Mesothelial cell of epicardium (in vitro differentiated cells): ENCODE measurements at regions not wholly inside any gene's neighbourhood (a gene's known extent, or its start where the extent isn't known, plus 50 kb on each side); places are given as distances from the start of the nearest gene placed in this dataset.

Experiments
- DNase-seq, 2 experiments: peaks; one replicate each; pipeline ENCODE4 v3.0.0; 2021; ENCODE audit warnings: low spot score in 2 of 2; ENCODE audit not compliant: unreplicated experiment in 2 of 2
- H3K27ac Mint-ChIP-seq: 2 replicates; pipeline ENCODE4 v1.8.0; 2021; ENCODE audit warnings: mixed read lengths
- H3K27me3 Mint-ChIP-seq: 2 replicates; pipeline ENCODE4 v1.8.0; 2021; ENCODE audit warnings: low read depth, mixed read lengths
- H3K36me3 Mint-ChIP-seq: 2 replicates; pipeline ENCODE4 v1.8.0; 2021; ENCODE audit warnings: mixed read lengths
- H3K4me1 Mint-ChIP-seq: 2 replicates; pipeline ENCODE4 v1.8.0; 2021; ENCODE audit warnings: mixed read lengths
- H3K4me3 Mint-ChIP-seq: 2 replicates; pipeline ENCODE4 v1.8.0; 2021; ENCODE audit warnings: mild to moderate bottlenecking, moderate library complexity, mixed read lengths
- H3K9me3 Mint-ChIP-seq: 2 replicates; pipeline ENCODE4 v1.8.0; 2021; ENCODE audit warnings: mixed read lengths
- TF ChIP-seq, protein P1 (sequence below): fragments of 200-600 bp; sonication (generic); IDR thresholded peaks from one replicate; pipeline ENCODE4 v1.5.0; 2021; ENCODE audit warnings: antibody characterized with exemption; ENCODE audit not compliant: unreplicated experiment

DNA sequence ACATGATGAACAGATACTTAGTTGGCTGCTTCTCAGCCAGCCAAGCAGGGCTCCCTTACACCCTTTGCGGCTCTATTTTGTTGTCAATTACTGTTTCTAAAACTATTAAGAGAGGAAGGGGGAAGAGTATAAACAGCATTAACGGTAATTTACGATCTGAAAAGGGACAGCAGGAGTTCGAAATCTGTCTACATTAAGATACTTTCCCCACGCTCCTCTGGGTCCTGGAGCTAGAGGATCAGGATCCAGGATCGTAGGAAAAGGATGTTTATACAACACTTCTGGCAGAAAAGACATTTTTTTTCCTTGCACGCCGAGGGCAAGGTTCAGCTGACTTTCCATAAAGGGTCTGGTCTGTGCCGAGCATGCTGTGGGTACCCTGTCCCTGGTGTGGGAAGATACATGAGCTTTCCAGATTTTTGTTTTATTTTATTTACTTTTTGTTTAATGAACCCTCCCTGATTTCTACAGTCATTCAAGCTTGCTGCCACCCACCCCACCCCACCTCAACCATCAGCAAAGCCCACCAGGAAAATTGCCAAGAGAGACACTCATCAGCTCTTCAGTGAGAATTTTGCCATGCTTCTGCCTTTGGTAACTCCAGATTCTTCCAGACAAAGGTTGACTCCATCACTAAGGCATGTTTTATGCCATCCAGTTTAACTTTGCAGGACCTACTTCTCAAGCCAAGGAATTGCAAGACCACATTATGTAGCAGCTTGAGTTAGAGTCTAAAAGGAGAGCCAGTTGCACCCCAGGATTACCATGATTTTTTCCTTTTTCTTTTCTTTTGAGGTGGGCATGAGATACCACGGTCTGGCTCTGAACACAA is 188.1 kb downstream of the QDPR start:
- no peak for DNase-seq
- peaks cover 11% of the 10 kb centered on the region for H3K27me3 Mint-ChIP-seq
- TF ChIP-seq, protein P1, sequence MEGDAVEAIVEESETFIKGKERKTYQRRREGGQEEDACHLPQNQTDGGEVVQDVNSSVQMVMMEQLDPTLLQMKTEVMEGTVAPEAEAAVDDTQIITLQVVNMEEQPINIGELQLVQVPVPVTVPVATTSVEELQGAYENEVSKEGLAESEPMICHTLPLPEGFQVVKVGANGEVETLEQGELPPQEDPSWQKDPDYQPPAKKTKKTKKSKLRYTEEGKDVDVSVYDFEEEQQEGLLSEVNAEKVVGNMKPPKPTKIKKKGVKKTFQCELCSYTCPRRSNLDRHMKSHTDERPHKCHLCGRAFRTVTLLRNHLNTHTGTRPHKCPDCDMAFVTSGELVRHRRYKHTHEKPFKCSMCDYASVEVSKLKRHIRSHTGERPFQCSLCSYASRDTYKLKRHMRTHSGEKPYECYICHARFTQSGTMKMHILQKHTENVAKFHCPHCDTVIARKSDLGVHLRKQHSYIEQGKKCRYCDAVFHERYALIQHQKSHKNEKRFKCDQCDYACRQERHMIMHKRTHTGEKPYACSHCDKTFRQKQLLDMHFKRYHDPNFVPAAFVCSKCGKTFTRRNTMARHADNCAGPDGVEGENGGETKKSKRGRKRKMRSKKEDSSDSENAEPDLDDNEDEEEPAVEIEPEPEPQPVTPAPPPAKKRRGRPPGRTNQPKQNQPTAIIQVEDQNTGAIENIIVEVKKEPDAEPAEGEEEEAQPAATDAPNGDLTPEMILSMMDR: no peak
- no peak overlapping the region for H3K4me3 Mint-ChIP-seq
- no peaks in the 10 kb centered on the region for H3K9me3 Mint-ChIP-seq
- peaks cover 10% of the 10 kb centered on the region for H3K4me1 Mint-ChIP-seq
- no peak overlapping the region for H3K27ac Mint-ChIP-seq
- no peaks in the 10 kb centered on the region for H3K36me3 Mint-ChIP-seq

DNA sequence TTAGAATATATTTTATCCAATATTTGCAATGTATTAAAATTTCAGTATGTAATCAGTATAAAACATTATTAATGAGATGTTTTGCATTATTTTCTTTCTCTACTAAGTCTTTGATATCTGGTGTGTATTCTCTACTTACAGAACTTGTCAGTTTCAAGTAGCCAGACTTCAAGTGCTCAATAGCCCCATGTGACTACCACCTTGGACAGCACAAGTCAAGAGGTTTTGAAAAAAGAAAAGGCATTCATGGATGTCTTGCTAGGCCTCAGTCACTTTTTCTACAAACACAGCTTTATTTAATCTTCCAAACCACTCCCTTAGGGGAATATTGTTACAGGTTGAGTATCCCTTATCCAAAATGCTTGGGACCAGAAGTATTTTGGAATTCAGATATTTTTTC is 189.4 kb downstream of the QDPR start:
- Mint-ChIP-seq H3K9me3 (no peaks in the 10 kb centered on the region), H3K4me3 (no peak overlapping the region), H3K36me3 (no peaks in the 10 kb centered on the region), H3K27me3 (peaks cover 11% of the 10 kb centered on the region), H3K4me1 (peaks cover 6% of the 10 kb centered on the region), H3K27ac (no peak overlapping the region)
- no peak for DNase-seq
- TF ChIP-seq, protein P1: no peak

DNA sequence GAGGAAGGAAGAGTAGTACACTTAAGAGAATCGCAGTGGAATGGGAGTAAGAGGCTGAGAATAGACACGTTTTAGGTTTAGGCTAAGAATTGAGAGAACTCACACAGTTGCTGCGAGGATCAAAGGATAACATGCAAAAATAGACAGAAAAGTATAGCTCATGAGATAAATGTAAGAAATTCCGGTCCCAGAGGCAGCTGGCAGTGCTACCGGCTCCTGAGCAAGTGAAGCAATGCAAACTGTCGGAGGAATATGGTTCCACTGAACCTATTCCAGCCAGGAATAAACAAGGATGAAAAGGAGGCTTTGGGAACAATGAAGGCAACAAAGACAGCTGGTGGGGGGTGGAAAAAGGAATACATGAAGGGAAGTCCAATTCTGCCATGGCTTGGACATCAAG is 191.8 kb downstream of the QDPR start:
- Mint-ChIP-seq H3K9me3 (no peaks in the 10 kb centered on the region), H3K27me3 (peaks cover 23% of the 10 kb centered on the region), H3K4me1 (peaks cover 6% of the 10 kb centered on the region), H3K36me3 (no peaks in the 10 kb centered on the region), H3K27ac (no peak overlapping the region), H3K4me3 (no peak overlapping the region)
- DNase-seq: no peak
- TF ChIP-seq, protein P1: no peak

DNA sequence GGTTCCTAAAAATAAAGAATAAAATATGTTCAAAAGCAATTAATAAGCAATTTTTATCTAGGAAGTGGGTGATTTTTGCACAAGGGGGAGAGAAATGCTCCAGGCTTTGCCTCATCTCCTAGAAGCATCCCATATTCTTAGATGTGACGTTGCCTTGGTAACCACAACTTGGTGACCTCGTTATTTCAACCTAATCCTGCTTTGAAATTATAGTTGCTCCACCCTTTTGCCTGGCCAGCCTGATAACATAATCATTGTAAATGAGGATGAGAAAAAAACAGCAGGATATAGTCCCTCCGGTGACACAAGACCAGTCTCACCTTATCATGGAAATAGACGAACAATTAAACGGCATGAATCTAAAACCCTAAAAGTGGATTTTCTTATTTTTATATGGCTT is 194.4 kb downstream of the QDPR start:
- peaks cover 16% of the 10 kb centered on the region for H3K27me3 Mint-ChIP-seq
- DNase-seq: no peak
- no peak overlapping the region for H3K4me3 Mint-ChIP-seq
- no peaks in the 10 kb centered on the region for H3K36me3 Mint-ChIP-seq
- H3K4me1 Mint-ChIP-seq: no peaks in the 10 kb centered on the region
- no peaks in the 10 kb centered on the region for H3K9me3 Mint-ChIP-seq
- TF ChIP-seq, protein P1: no peak
- H3K27ac Mint-ChIP-seq: no peak overlapping the region

DNA sequence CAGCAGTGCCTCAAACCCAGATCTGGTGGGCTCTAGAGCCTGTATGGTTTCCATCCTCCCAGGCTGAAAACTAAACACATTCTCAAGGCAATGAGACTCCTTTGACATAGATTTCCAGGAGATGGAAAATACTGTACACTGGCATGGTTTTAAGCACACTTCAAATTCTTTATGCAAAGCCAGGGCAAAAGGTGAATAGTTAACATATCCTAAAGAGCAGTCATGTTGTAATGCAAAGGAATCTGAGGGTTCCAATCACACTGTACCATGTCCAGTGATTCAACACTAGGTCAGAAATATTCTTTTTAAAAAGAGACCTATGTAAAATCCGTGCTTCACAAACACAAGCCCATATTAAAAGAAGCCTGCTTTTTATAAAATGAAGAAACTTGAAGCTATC is 195.3 kb downstream of the QDPR start:
- Mint-ChIP-seq H3K27me3 (peaks cover 16% of the 10 kb centered on the region), H3K9me3 (no peaks in the 10 kb centered on the region), H3K4me3 (no peak overlapping the region), H3K4me1 (no peaks in the 10 kb centered on the region), H3K36me3 (no peaks in the 10 kb centered on the region), H3K27ac (no peak overlapping the region)
- no peak for DNase-seq
- TF ChIP-seq, protein P1: no peak
